Neural progenitor cell (in vitro differentiated cells): ENCODE measurements at regions not wholly inside any gene's neighbourhood (a gene's known extent, or its start where the extent isn't known, plus 50 kb on each side); places are given as distances from the start of the nearest gene placed in this dataset.

Source experiments
- EZH2 ChIP-seq: fragments of 200-600 bp; sonication (generic); IDR thresholded peaks from 2 replicates; pipeline ENCODE4 v1.6.1; 2017; ENCODE audit warnings: antibody characterized with exemption, mild to moderate bottlenecking, moderate library complexity
- EZH2phosphoT487 ChIP-seq: fragments of 200-600 bp; sonication (generic); IDR thresholded peaks from 2 replicates; pipeline ENCODE4 v1.6.1; 2017; ENCODE audit warnings: antibody characterized with exemption
- TF ChIP-seq, protein P1 (sequence below): fragments of 200-600 bp; sonication (generic); IDR thresholded peaks from 2 replicates; pipeline ENCODE4 v1.5.1; 2017; ENCODE audit warnings: antibody characterized with exemption, mild to moderate bottlenecking

GRCh38 chr20:43294031-43294430, 104.3 kb upstream of the PTPRT start:
- TF ChIP-seq, protein P1, sequence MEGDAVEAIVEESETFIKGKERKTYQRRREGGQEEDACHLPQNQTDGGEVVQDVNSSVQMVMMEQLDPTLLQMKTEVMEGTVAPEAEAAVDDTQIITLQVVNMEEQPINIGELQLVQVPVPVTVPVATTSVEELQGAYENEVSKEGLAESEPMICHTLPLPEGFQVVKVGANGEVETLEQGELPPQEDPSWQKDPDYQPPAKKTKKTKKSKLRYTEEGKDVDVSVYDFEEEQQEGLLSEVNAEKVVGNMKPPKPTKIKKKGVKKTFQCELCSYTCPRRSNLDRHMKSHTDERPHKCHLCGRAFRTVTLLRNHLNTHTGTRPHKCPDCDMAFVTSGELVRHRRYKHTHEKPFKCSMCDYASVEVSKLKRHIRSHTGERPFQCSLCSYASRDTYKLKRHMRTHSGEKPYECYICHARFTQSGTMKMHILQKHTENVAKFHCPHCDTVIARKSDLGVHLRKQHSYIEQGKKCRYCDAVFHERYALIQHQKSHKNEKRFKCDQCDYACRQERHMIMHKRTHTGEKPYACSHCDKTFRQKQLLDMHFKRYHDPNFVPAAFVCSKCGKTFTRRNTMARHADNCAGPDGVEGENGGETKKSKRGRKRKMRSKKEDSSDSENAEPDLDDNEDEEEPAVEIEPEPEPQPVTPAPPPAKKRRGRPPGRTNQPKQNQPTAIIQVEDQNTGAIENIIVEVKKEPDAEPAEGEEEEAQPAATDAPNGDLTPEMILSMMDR, result no peak
- no peak for TF ChIP-seq EZH2phosphoT487
- TF ChIP-seq EZH2, result no peak
